Smooth muscle cell (in vitro differentiated cells): ENCODE measurements at regions not wholly inside any gene's neighbourhood (a gene's known extent, or its start where the extent isn't known, plus 50 kb on each side); places are given as distances from the start of the nearest gene placed in this dataset.
A peak's percentile ranks its signal among the peaks of the same experiment; 100 is the strongest.

Source experiments
- DNase-seq: peaks from one replicate; lab custom pipeline; 2025; ENCODE audit not compliant: unreplicated experiment; lab: John Stamatoyannopoulos, UW
- H2AFZ ChIP-seq: fragments of 200-600 bp; sonication (generic); 2 replicates; pipeline ENCODE4 v1.6.0; 2016; ENCODE audit warnings: antibody characterized with exemption, low read depth, mild to moderate bottlenecking
- H3F3A ChIP-seq: fragments of 200-600 bp; sonication (generic); 2 replicates; pipeline ENCODE4 v1.6.0; 2017; ENCODE audit warnings: antibody characterized with exemption, low read depth
- H3K27ac ChIP-seq: fragments of 200-600 bp; sonication (generic); 2 replicates; pipeline ENCODE4 v1.5.1; 2016; ENCODE audit warnings: low read depth, mild to moderate bottlenecking
- H3K27me3 ChIP-seq: fragments of 200-600 bp; sonication (generic); 2 replicates; pipeline ENCODE4 v1.6.1; 2016; ENCODE audit warnings: low read depth, mild to moderate bottlenecking
- H3K36me3 ChIP-seq: fragments of 200-600 bp; sonication (generic); 2 replicates; pipeline ENCODE4 v1.5.1; 2016; ENCODE audit warnings: low read depth
- H3K4me1 ChIP-seq: fragments of 200-600 bp; sonication (generic); 2 replicates; pipeline ENCODE4 v1.5.1; 2016; ENCODE audit warnings: low read depth
- H3K4me2 ChIP-seq: fragments of 200-600 bp; sonication (generic); 2 replicates; pipeline ENCODE4 v1.6.0; 2016; ENCODE audit warnings: mild to moderate bottlenecking
- H3K4me3 ChIP-seq: fragments of 200-600 bp; sonication (generic); 2 replicates; pipeline ENCODE4 v1.5.1; 2016; ENCODE audit warnings: mild to moderate bottlenecking
- H3K79me2 ChIP-seq: fragments of 200-600 bp; sonication (generic); 2 replicates; pipeline ENCODE4 v1.6.0; 2016; ENCODE audit warnings: low read depth, mild to moderate bottlenecking
- H3K9ac ChIP-seq: fragments of 200-600 bp; sonication (generic); 2 replicates; pipeline ENCODE4 v1.6.0; 2016; ENCODE audit warnings: low read depth
- H3K9me3 ChIP-seq: fragments of 200-600 bp; sonication (generic); replicated peaks from 2 replicates; pipeline ENCODE4 v1.5.1; 2016; ENCODE audit warnings: low read depth
- H4K20me1 ChIP-seq: fragments of 200-600 bp; sonication (generic); 2 replicates; pipeline ENCODE4 v1.6.0; 2016; ENCODE audit warnings: low read depth
- WGBS: methylation state at CpG from one replicate; pipeline ENCODE4 v1.1.7; 2016; ENCODE audit warnings: low lambda C conversion rate; 5-methylcytosine and 5-hydroxymethylcytosine counted together
- TF ChIP-seq, protein P1 (sequence below): fragments of 200-600 bp; sonication (generic); IDR thresholded peaks from 2 replicates; pipeline ENCODE4 v1.5.1; 2017; ENCODE audit warnings: borderline replicate concordance, mild to moderate bottlenecking, antibody characterized with exemption; ENCODE audit not compliant: insufficient read depth, poor library complexity, severe bottlenecking

DNA sequence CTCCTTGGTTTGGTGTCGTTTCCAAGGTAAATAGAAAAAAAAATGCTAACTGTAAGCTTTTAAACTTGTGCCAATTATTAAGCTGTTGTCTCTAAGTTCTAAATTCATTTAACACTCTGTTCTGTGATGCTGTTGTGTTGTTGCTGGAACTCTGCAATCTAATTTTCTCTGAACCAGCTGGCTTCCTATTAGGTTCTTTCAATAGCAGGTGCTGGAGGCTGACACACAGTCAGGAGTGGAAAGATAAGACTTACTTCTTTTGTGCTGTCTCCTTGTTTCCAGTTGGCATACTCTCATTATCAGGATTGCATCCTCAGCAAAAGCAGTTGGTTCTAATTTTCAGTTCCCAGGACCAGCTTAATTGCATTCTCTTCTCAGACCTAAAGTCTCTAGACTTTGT, 1252.6 kb upstream of the NUDT12 start:
- 91% methylated on average over 1 of the region's 1 CpG for WGBS
- Histone ChIP-seq H3K27ac (no peak overlapping the region), H3K9me3 (no peaks in the 10 kb centered on the region), H3K4me1 (no peaks in the 10 kb centered on the region), H3F3A (no peaks in the 10 kb centered on the region), H3K4me2 (no peak overlapping the region), H3K79me2 (no peaks in the 10 kb centered on the region), H2AFZ (no peak overlapping the region), H3K9ac (no peak overlapping the region), H3K4me3 (no peak overlapping the region), H3K36me3 (no peaks in the 10 kb centered on the region), H4K20me1 (no peaks in the 10 kb centered on the region), H3K27me3 (no peaks in the 10 kb centered on the region)
- no peak for DNase-seq
- TF ChIP-seq, protein P1, sequence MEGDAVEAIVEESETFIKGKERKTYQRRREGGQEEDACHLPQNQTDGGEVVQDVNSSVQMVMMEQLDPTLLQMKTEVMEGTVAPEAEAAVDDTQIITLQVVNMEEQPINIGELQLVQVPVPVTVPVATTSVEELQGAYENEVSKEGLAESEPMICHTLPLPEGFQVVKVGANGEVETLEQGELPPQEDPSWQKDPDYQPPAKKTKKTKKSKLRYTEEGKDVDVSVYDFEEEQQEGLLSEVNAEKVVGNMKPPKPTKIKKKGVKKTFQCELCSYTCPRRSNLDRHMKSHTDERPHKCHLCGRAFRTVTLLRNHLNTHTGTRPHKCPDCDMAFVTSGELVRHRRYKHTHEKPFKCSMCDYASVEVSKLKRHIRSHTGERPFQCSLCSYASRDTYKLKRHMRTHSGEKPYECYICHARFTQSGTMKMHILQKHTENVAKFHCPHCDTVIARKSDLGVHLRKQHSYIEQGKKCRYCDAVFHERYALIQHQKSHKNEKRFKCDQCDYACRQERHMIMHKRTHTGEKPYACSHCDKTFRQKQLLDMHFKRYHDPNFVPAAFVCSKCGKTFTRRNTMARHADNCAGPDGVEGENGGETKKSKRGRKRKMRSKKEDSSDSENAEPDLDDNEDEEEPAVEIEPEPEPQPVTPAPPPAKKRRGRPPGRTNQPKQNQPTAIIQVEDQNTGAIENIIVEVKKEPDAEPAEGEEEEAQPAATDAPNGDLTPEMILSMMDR = no peak

DNA sequence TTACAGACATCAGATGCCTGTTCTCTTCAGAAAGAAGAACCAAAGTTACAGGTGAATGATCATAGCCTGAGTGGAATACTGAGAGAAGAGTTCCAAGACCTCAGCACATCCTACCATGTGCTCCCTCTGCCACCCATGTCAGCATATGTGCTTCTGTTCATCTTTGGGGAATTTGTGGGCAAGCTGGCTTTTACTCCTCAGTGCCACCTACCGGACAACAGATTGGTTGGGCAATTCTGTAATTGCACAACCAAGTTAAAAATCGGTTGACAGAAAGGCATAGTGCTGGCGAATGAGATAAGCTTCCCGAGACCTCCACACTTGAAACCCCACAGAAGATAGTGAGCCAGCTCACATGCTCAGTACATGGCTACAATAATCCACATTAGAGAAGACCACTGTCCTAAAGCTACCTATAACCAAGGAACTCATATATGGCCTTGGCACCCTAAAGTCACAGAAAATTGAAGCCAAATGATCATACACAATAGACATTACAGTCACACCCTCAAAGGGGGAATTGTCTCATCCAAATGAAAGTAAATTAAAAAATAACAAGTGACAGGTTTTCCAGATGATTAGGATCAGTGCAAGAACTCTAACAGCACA, 1238.0 kb upstream of the NUDT12 start:
- Histone ChIP-seq H4K20me1 (no peaks in the 10 kb centered on the region), H3K4me3 (no peak overlapping the region)

DNA sequence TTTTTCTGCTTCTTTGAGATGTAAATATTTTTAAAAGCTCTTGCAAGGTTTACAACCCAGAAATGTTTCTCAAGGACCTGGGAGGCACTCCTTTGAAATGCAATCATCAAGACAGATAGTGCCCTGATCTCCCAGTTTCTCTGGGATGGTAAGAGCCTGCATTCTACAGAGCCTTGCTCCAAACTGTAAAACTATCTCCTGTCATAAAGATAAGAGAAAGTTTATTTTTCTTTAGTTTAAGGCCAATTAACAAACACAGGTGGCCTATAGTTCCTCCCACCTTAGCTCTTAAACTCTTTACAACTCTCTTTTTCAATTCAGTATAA, 1231.1 kb upstream of the NUDT12 start:
- TF ChIP-seq, protein P1 = no peak
- Histone ChIP-seq H3K79me2 (no peaks in the 10 kb centered on the region), H3K27ac (no peak overlapping the region), H3K9ac (no peak overlapping the region), H4K20me1 (no peaks in the 10 kb centered on the region), H3K36me3 (no peaks in the 10 kb centered on the region), H3K4me3 (no peak overlapping the region), H2AFZ (peak overlapping the region; percentile 17), H3K4me1 (no peaks in the 10 kb centered on the region), H3K9me3 (no peaks in the 10 kb centered on the region), H3F3A (no peaks in the 10 kb centered on the region), H3K27me3 (no peaks in the 10 kb centered on the region), H3K4me2 (peak overlapping the region; percentile 9)
- DNase-seq = no peak

More for the DNA sequence above, 1238.0 kb upstream of the NUDT12 start:
- Histone ChIP-seq H3K9me3 (no peaks in the 10 kb centered on the region), H3F3A (no peaks in the 10 kb centered on the region), H3K9ac (no peak overlapping the region), H3K36me3 (no peaks in the 10 kb centered on the region), H2AFZ (no peak overlapping the region), H3K27ac (no peak overlapping the region), H3K4me1 (no peaks in the 10 kb centered on the region), H3K4me2 (no peak overlapping the region), H3K79me2 (no peaks in the 10 kb centered on the region), H3K27me3 (no peaks in the 10 kb centered on the region)
- WGBS = 51% methylated on average over 4 of the region's 4 CpGs
- no peak for DNase-seq
- TF ChIP-seq, protein P1 = peak; percentile 16

DNA sequence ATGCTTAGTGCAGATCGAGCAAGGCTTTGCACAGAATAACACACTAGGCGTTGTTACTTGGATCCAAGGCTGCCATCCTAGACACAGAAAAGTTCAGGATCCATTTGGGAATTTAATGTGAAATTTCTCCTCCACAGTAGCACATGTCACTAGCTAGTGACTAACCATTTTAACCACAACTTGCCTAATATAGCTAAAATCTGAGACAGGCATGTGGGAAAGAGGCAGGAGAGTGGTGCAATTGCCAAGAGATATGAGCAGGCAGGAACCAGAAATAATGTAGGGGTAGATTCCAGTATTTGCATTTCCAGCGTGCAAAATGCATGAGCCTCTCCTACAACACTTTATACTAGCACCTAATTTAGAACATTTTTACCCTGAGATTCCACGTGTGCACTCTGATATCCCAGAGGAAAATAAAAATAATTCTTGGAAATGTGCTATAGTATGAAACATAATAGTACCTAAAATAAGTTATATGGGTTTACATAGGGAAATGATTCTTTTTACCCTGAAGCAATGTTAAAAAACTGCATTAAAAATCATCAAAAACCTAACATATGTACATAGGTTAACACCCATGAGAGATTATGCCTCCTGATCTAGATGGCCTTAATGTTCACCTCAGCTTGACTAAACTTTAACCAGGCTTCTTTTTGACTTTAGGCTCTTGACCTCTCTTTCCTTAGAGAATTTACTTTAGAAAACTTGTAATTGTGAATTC, 1230.6 kb upstream of the NUDT12 start:
- Histone ChIP-seq H3F3A (no peaks in the 10 kb centered on the region), H3K4me2 (peak overlapping the region; percentile 9), H2AFZ (peak overlapping the region; percentile 17), H3K27me3 (no peaks in the 10 kb centered on the region), H3K9ac (no peak overlapping the region), H3K36me3 (no peaks in the 10 kb centered on the region), H3K27ac (no peak overlapping the region), H3K9me3 (no peaks in the 10 kb centered on the region), H3K4me3 (no peak overlapping the region), H3K79me2 (no peaks in the 10 kb centered on the region), H4K20me1 (no peaks in the 10 kb centered on the region), H3K4me1 (no peaks in the 10 kb centered on the region)
- TF ChIP-seq, protein P1 = no peak
- DNase-seq = no peak
- 68% methylated on average over 4 of the region's 4 CpGs for WGBS
